SH-SY5Y (cell line): ENCODE measurements at regions not wholly inside any gene's neighbourhood (a gene's known extent, or its start where the extent isn't known, plus 50 kb on each side); places are given as distances from the start of the nearest gene placed in this dataset.

Experiments used
- GATA2 ChIP-seq: IDR thresholded peaks from 2 replicates; pipeline ENCODE4 v1.6.1; 2011; ENCODE audit warnings: mild to moderate bottlenecking, low read depth, low read length
- GATA3 ChIP-seq: IDR thresholded peaks from 2 replicates; pipeline ENCODE4 v1.6.1; 2011; ENCODE audit warnings: low read depth, mild to moderate bottlenecking, low read length, moderate library complexity

- TF ChIP-seq GATA2 (no peak), GATA3 (no peak)
Observed at GRCh38 chr2:6064757-6065156, 372.6 kb downstream of the SOX11 start.
